Spleen (tissue), 11 donors: ENCODE measurements at regions not wholly inside any gene's neighbourhood (a gene's known extent, or its start where the extent isn't known, plus 50 kb on each side); places are given as distances from the start of the nearest gene placed in this dataset.

Source experiments
- DNase-seq: peaks from one replicate; pipeline ENCODE4 v3.0.0-alpha.2; 2020
- H3K27ac ChIP-seq, 8 donors: fragments of 200-600 bp; sonication (generic) in 7 of 8; 1 replicate in 4 of 8; 2 replicates in 4 of 8; pipeline versions ENCODE4 v1.5.0 to v1.8.0; 2016 to 2021; ENCODE audit warnings: inconsistent platforms in 4 of 8, mild to moderate bottlenecking in 4 of 8, moderate library complexity in 1 of 8
- H3K27me3 ChIP-seq, 7 donors: fragments of 200-600 bp; sonication (generic) in 6 of 7; replicated peaks in 1 of 7; 1 replicate in 4 of 7; 2 replicates in 3 of 7; pipeline versions ENCODE4 v1.5.0 to v1.8.0; 2016 to 2021; ENCODE audit warnings: inconsistent platforms in 3 of 7, mild to moderate bottlenecking in 1 of 7
- H3K36me3 ChIP-seq, 6 donors: fragments of 200-600 bp; sonication (generic) in 5 of 6; 1 replicate in 4 of 6; 2 replicates in 2 of 6; pipeline versions ENCODE4 v1.5.0 to v1.8.0; 2016 to 2021; ENCODE audit warnings: inconsistent platforms in 2 of 6
- H3K4me1 ChIP-seq, 6 donors: fragments of 200-600 bp; sonication (generic) in 5 of 6; 1 replicate in 3 of 6; 2 replicates in 3 of 6; pipeline versions ENCODE4 v1.5.0 to v1.8.0; 2016 to 2021; ENCODE audit warnings: inconsistent platforms in 3 of 6
- H3K4me3 ChIP-seq, 8 donors: fragments of 200-600 bp; sonication (generic) in 7 of 8; 1 replicate in 4 of 8; 2 replicates in 4 of 8; pipeline versions ENCODE4 v1.5.0 to v1.8.0; 2016 to 2021; ENCODE audit warnings: inconsistent platforms in 4 of 8, mild to moderate bottlenecking in 4 of 8, moderate library complexity in 2 of 8
- H3K9me3 ChIP-seq, 8 donors: fragments of 200-600 bp; sonication (generic) in 7 of 8; 1 replicate in 4 of 8; 2 replicates in 4 of 8; pipeline versions ENCODE4 v1.5.0 to v1.8.0; 2016 to 2021; ENCODE audit warnings: inconsistent platforms in 4 of 8
- CTCF ChIP-seq, 11 experiments: fragments of 200-600 bp in 7 of 11; fragments of 450-650 bp in 4 of 11; sonication (generic) in 4 of 11; IDR thresholded peaks in 8 of 11; conservative IDR thresholded peaks in 3 of 11; 1 replicate in 7 of 11; 2 replicates in 4 of 11; pipeline versions ENCODE4 v1.4.0 to v1.8.0; 2016 to 2021; ENCODE audit warnings: antibody characterized with exemption in 11 of 11, inconsistent platforms in 4 of 11, mild to moderate bottlenecking in 1 of 11
- POLR2A ChIP-seq, 3 donors: fragments of 450-650 bp; IDR thresholded peaks; one replicate each; pipeline ENCODE4 v1.5.1; 2017; ENCODE audit warnings: antibody characterized with exemption in 3 of 3, mild to moderate bottlenecking in 1 of 3
- POLR2AphosphoS5 ChIP-seq, 3 donors: sonication (generic); formaldehyde crosslinking; IDR thresholded peaks; one replicate each; pipeline ENCODE4 v1.5.1; 2017; ENCODE audit warnings: antibody characterized with exemption in 3 of 3
- WGBS, 5 donors: extraction: QIAGEN DNeasy Blood & Tissue Kit in 3 of 5; methylation state at CpG; one replicate each; pipeline versions ENCODE4 v1.1.5 to v1.1.7; 2013 to 2018; 5-methylcytosine and 5-hydroxymethylcytosine counted together
- intact Hi-C: fragments of 100-400 bp; cut with DNase I; formaldehyde crosslinking; loops from one replicate; pipeline ENCODE4 v1.15.0; 2023; ENCODE audit warnings: low total_unique reads
- donor health status: healthy with polysubstance abuse.
- donor health status: DM: no; HTN: no; CAD: no; lungs with moderate emphysema.
- donor health status: DM: no; HTN: no; CAD: no.
- donor health status: Bipolar disorder and iron deficiency.
- donor health status: healthy.
- donor health status: DM: no; HTN: no; CAD: no.
- donor health status: DM: yes; HTN: yes; CAD: no.

- Histone ChIP-seq H3K4me3 (no peak overlapping the region), H3K36me3 (no peaks in the 10 kb centered on the region), H3K27ac (no peak overlapping the region), H3K4me1 (no peaks in the 10 kb centered on the region), H3K27me3 (no peaks in the 10 kb centered on the region), H3K9me3 (peaks cover 0 to 3% (median 0%) of the 10 kb centered on the region in 8 donors)
- intact Hi-C loops, result no loop called here
- WGBS, 5 donors, result 64 to 77% (median 71%) methylated on average over 1 of the region's 1 CpG
- DNase-seq, result no peak
- TF ChIP-seq CTCF (IDR thresholded peaks at IDR 0.05 in 8 of 11, conservative IDR thresholded peaks at IDR 0.05 in 3 of 11) (no peak), POLR2AphosphoS5 (IDR thresholded peaks at IDR 0.05) (no peak), POLR2A (IDR thresholded peaks at IDR 0.05) (no peak)
Observed at GRCh38 chr4:45927641-45928040, 196.2 kb downstream of the GABRG1 start.

GRCh38 chr4:45925809-45926208, 198.0 kb downstream of the GABRG1 start:
- no peak for TF ChIP-seq POLR2AphosphoS5 (IDR thresholded peaks at IDR 0.05)
- TF ChIP-seq CTCF (IDR thresholded peaks at IDR 0.05 in 8 of 11, conservative IDR thresholded peaks at IDR 0.05 in 3 of 11), result no peak
- TF ChIP-seq POLR2A (IDR thresholded peaks at IDR 0.05), result no peak
- no peaks in the 10 kb centered on the region for H3K36me3 ChIP-seq
- H3K4me3 ChIP-seq, result no peak overlapping the region
- intact Hi-C loops, result no loop called here
- H3K9me3 ChIP-seq, result peaks cover 0 to 3% (median 0%) of the 10 kb centered on the region in 8 donors
- H3K4me1 ChIP-seq, result no peaks in the 10 kb centered on the region
- no peak overlapping the region for H3K27ac ChIP-seq
- WGBS, 5 donors, result 61 to 88% (median 65%) methylated on average over 1 of the region's 1 CpG
- DNase-seq, result no peak
- H3K27me3 ChIP-seq, result no peaks in the 10 kb centered on the region

GRCh38 chr4:45920861-45921260, 203.0 kb downstream of the GABRG1 start:
- Histone ChIP-seq H3K27me3 (no peaks in the 10 kb centered on the region), H3K27ac (no peak overlapping the region), H3K4me3 (no peak overlapping the region), H3K36me3 (no peaks in the 10 kb centered on the region), H3K9me3 (peaks cover 0 to 4% (median 0%) of the 10 kb centered on the region in 8 donors), H3K4me1 (no peaks in the 10 kb centered on the region)
- intact Hi-C loops, result no loop called here
- TF ChIP-seq POLR2A (IDR thresholded peaks at IDR 0.05) (no peak), CTCF (IDR thresholded peaks at IDR 0.05 in 8 of 11, conservative IDR thresholded peaks at IDR 0.05 in 3 of 11) (no peak), POLR2AphosphoS5 (IDR thresholded peaks at IDR 0.05) (no peak)
- DNase-seq, result no peak
- 86 to 93% (median 90%) methylated on average over 3 of the region's 3 CpGs for WGBS, 5 donors

- Histone ChIP-seq H3K4me3 (no peak overlapping the region), H3K27ac (no peak overlapping the region), H3K4me1 (no peaks in the 10 kb centered on the region), H3K36me3 (no peaks in the 10 kb centered on the region), H3K9me3 (peaks cover 0 to 5% (median 0%) of the 10 kb centered on the region in 8 donors), H3K27me3 (no peaks in the 10 kb centered on the region)
- no peak for DNase-seq
- intact Hi-C loops, result no loop called here
- TF ChIP-seq CTCF (IDR thresholded peaks at IDR 0.05 in 8 of 11, conservative IDR thresholded peaks at IDR 0.05 in 3 of 11) (no peak), POLR2AphosphoS5 (IDR thresholded peaks at IDR 0.05) (no peak), POLR2A (IDR thresholded peaks at IDR 0.05) (no peak)
Observed at GRCh38 chr4:45910511-45910910, 213.3 kb downstream of the GABRG1 start.
